ENCODE measurements at regions not wholly inside any gene's neighbourhood (a gene's known extent, or its start where the extent isn't known, plus 50 kb on each side); places are given as distances from the start of the nearest gene placed in this dataset.
"Not testable (repeated sequence)": the region's sequence is repeated elsewhere in the genome, so short reads cannot be mapped to it uniquely, and the experiment has no call there.

GRCh38 chr17:63019138-63019873 is 53.3 kb downstream of the TANC2 start:
- DNase-seq (ENCODE audit: low read depth) = no peak

- DNase-seq (ENCODE audit: low read depth) = no peak
Observed at GRCh38 chr17:63022567-63022966, 56.5 kb downstream of the TANC2 start.

GRCh38 chr17:63023049-63023448 is 57.0 kb downstream of the TANC2 start:
- DNase-seq (ENCODE audit: low read depth) = no peak

- DNase-seq (ENCODE audit: low read depth) = no peak
Observed at GRCh38 chr17:63024201-63024600, 58.2 kb downstream of the TANC2 start.

DNA sequence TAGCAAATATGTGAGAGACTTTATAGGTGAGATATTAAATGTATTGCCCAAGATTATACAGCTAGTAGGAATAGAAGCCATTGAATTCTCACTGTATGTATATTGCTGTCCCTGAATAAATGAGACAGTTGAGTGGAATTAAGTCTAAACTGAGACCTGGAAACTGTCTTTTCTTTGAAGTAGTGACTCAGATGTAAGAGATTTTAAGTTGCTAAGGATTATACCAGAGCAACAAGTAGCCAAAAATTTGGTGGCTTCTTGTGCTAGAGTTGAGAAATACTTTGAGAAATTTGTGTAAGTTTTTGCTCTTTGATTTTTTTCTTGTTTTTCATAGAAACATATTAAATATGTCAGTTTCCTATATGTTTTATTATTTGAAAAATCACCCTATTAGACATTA is 58.7 kb downstream of the TANC2 start:
- no peak for DNase-seq (ENCODE audit: low read depth)

- DNase-seq (ENCODE audit: low read depth) = not testable (repeated sequence)
Observed at GRCh38 chr17:63025637-63026036, 59.6 kb downstream of the TANC2 start.

- DNase-seq (ENCODE audit: low read depth) = peak; percentile 55
Observed at GRCh38 chr17:63029541-63029940, 63.5 kb downstream of the TANC2 start.

GRCh38 chr17:63032142-63032541 is 66.1 kb downstream of the TANC2 start:
- DNase-seq (ENCODE audit: low read depth) = no peak

DNA sequence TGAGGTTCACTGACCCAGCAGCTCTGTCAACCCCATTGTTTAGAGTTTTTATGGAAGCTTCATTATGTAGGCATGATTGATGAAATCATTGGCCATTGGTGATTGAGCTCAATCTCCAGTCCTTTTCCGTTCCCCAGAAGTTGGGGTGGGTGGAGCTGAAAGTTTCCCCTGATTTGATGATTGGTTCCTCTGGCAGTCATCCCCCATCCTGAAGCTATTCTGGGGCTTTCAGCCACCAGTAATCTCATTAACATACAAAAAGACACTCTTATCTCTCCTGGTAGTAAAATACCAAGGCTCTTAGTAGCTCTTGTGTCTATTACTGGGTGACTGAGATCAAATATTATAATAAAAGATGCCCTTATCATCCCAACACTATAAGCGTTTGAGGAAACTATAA is 67.1 kb downstream of the TANC2 start:
- no peak for DNase-seq (ENCODE audit: low read depth)

DNA sequence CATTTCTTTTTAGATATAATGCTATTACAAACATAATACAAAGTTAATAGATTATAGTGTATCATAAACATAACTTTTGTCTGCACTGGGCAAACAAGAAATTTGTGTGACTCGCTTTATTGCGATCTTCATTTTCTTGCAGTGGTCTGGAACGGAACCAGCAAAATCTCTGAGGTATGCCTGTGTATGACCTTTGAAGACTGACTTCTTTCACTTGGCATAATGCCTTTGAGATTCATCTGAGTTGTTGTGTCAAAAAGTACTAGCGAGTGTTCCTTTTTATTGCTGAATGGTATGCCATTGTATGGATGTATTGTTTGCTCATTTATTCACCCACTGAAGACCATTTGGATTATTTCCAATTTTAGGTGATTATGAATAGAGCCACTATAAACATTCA is 69.2 kb downstream of the TANC2 start:
- peak; percentile 46 for DNase-seq (ENCODE audit: low read depth)

GRCh38 chr17:63035695-63036094 is 69.7 kb downstream of the TANC2 start:
- no peak for DNase-seq (ENCODE audit: low read depth)

- DNase-seq (ENCODE audit: low read depth) = no peak
Observed at GRCh38 chr17:63039342-63039741, 73.3 kb downstream of the TANC2 start.

DNA sequence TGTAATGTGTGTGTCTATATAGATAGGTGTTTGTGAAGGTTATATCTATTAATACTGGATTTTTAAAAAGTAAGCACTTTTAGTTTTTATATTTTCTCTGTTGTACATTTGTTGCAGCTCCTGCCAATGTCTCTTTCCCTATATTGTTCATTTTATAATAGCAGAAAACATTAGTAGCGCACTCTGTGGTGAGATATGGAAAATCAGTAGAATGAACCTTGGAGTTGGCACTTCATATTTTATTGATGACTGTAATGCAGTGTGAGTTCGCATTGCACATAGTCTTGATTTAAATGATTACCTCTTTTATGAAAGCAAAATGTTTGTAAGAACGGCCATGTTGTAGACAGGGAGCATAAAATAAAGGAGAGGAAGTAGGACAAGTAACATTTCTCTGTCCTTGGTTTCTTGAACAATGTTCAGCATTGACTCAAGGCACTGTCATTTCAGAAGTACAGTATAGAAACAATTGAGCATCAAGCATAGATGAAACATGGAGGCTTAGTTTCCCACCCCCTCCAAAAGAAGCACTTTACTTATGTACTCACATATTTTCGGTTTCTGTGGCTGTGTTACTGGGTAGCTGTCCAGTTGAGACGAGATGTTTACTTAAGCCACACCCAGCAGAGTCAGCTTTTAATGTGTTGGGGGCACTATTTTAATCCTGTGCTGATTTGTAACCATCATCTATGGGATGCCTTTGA is 74.0 kb downstream of the TANC2 start:
- no peak for DNase-seq (ENCODE audit: low read depth)

DNA sequence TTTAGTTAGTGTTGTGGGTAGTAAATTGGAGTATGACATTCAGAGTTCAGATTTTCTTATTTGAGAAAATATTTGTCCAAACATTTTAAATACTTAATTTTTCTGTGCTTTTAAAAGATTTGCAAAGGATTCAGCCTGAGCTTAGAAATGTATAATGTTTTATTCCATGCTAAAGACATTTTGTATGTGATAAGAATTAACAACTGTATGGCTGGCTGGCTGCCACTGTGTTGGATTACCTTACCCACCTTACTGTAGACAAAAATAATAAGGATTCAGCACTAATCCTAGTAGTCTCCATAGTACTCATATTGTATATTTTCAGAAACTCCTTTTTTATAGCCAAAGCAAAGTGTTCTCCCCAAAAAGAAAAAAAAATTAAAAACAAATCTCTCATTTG is 74.8 kb downstream of the TANC2 start:
- DNase-seq (ENCODE audit: low read depth) = no peak

DNA sequence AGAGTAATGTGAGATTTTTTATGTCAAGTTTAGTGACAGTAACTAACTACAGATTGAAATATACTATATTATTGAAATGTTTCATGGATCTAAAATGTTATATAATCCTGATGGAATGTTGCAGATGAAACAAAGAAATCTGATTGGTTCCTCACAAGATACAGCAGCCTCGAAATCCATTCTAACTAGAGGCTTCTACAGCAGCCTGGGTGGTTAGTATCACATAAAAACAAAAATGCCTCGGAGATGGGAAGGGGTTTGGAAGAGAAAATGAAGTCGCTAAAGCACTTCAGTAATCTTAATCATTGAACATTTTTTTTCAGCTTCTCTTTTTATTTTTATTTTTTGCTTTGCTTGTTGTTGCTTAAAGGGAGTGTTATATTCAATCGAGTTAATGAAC is 75.2 kb downstream of the TANC2 start:
- DNase-seq (ENCODE audit: low read depth) = no peak

- DNase-seq (ENCODE audit: low read depth) = no peak
Observed at GRCh38 chr17:63041722-63042121, 75.7 kb downstream of the TANC2 start.

- DNase-seq (ENCODE audit: low read depth) = no peak
Observed at GRCh38 chr17:63042256-63042812, 76.3 kb downstream of the TANC2 start.

DNA sequence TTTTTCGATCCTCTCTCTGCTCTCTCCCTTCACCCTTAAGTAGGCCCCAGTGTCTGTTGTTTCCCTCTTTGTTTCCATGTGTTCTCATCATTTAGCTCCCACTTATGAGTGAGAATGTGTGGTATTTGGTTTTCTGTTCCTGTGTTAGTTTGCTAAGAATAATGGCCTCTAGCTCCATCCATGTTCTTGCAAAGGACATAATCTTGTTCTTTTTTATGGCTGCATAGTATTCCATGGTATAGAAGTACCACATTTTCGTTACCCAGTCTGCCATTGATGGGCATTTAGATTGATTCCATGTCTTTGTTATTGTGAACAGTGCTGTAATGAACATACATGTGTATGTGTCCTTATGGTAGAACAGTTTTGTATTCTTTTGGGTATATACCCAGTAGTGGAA is 91.5 kb downstream of the TANC2 start:
- not testable (repeated sequence) for DNase-seq (ENCODE audit: low read depth)

GRCh38 chr17:63066158-63066813 is 100.3 kb downstream of the TANC2 start:
- DNase-seq (ENCODE audit: low read depth) = no peak

DNA sequence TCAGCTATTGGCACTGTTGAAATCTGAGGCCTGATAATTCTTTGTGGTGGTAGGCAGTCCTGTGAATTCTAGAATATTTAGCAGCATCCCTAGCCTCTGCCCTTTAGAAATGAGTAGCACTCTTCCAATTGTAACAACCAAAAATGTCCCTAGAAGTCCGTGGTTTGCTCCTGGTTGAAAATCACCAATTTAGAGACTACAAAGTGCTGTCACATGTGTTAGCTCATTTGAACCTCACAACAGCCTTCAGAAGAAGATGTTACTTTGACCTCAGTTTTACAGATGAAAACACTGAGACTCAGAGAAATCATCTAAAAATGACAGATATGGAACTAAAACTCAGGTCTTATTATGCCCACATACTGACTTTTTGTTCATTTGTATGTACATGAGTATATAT is 103.2 kb downstream of the TANC2 start:
- DNase-seq (ENCODE audit: low read depth) = no peak

- no peak for DNase-seq (ENCODE audit: low read depth)
Observed at GRCh38 chr17:63070031-63070430, 104.0 kb downstream of the TANC2 start.

DNA sequence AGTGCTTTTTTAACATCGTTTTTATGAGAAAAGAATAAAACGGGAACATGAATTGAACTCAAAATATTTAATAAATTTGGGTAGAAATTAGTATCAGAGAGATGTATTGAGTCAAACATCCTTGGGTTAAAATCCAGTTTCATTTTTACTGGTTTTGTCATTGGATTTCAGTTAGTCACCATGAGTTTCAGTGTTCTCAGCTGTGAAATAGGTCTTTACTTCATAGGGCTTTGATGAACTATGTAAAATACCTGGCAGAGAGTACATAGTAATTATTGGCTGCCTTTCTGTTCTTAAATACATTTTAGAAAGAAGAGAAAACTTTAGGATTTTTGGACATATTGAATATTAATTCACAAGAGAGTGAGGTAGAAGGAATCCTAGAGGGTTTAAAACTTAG is 105.8 kb downstream of the TANC2 start:
- DNase-seq (ENCODE audit: low read depth) = no peak

DNA sequence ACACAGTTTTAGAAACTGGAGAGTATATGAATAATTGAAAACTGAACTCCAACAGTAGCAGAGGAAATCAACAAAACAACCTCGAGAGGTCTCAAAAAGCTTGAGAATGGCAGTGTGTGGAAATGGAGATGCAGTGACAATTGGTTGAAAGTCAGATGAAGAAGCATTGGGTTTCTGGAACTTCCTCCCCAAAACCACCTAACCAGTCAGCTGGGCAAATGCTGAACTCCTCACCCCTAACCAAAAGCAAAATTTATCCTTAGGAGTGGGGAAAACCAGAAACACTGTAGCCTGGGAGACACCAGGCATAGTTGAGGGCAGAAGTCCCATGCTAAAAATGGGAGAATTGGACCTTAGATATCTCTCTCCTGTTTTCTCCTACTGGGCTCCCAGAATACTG is 109.9 kb downstream of the TANC2 start:
- no peak for DNase-seq (ENCODE audit: low read depth)
